ENCODE measurements at regions not wholly inside any gene's neighbourhood (a gene's known extent, or its start where the extent isn't known, plus 50 kb on each side); places are given as distances from the start of the nearest gene placed in this dataset.

DNA sequence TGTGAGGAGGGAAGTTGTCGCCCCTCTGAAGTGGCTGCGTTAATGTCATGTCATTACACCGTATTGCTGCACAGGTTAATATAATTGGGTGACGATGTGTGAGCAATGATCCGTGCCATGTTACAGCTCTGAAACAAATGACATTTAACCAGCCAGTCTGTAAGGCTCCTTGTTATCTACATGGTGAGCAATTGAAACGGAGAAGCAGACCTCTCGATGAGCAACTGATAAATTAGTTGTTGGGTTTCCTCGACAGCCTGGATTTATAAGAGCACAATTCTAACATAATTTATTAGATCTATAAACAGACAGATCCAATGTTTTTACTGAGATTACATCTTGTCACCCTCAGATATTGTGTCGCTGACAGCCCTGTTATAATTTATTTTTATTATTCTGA lies 49.9 kb upstream of the MAFB start:
- DNase-seq, result no peak

DNA sequence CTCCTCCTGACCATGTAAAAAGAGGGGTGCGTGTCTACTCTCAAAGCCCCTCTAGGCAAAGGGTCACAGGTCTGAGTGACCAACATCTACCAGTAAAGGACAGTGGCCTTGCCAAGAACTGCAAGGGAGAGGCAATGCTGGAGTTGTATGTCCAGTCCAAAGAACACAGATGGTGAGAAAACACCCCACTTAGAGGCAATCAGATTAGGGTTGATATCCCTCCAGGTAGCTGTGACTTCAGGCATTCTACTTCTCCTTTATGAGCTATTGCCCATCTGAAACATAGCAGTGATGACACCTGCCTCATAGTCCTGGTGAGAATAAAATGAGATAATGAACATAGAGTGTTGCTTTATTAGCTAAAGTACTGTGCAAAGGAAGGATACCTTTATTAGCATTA lies 50.8 kb upstream of the MAFB start:
- DNase-seq, result no peak

- DNase-seq, result peak; percentile 4 to 9
Observed at GRCh38 chr20:40741507-40742106, 52.6 kb upstream of the MAFB start.

- no peak for DNase-seq
Observed at GRCh38 chr20:40743141-40743775, 54.2 kb upstream of the MAFB start.

DNA sequence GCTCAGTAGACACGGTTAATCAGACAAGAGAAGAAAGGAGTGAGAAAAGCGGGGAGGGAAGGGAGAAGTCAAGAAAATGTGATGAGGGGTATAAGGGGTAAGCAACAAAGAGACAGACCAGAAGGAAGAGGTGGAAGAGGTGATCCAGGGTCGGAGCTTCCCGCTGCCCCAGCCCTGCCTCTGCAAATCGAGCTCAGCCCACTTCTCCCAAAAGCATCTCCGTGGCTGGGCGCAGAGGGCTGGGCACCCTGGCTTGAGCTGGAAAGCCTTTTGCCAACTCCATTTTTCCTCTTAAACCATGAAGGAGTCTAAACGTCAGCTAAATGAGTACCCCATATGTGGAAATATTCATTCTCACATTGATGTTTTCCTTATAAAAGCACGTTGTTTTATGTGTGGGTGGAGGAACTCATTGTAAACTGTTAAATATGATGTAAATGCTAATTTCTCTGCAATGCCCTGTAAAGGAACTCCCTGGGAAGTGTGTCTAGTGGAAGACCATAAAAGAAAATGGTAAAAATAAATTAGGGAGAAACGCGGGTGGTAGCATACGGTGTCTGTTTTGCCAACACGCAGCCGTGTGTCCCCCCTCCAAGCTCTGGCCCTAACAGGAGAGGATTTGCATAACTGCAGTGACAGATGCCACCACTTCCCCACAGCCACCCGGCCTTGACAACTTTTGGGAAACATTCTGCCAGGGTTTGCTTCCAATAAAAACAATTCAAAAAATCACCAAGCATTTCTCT lies 55.2 kb upstream of the MAFB start:
- DNase-seq, result no peak

DNA sequence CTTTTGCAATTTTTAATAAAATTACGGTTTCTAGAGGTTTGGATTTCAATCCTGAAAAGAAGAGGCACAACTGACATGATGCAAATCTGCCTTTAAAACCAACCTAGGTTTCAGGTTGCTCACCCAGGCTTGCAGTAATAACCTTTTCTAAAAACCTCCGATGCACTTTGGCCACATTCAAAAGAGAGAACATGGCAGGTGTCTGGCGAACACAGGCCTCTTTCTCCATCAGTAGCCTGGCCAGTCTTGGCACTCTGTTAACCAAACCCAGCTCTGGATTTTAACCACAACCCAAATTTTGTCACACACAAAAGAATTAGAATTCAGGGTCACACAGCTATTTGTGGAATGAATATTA lies 55.8 kb upstream of the MAFB start:
- DNase-seq, result no peak

GRCh38 chr20:40746251-40746650 lies 57.2 kb upstream of the MAFB start:
- no peak for DNase-seq

- no peak for DNase-seq
Observed at GRCh38 chr20:40748182-40748581, 59.1 kb upstream of the MAFB start.

DNA sequence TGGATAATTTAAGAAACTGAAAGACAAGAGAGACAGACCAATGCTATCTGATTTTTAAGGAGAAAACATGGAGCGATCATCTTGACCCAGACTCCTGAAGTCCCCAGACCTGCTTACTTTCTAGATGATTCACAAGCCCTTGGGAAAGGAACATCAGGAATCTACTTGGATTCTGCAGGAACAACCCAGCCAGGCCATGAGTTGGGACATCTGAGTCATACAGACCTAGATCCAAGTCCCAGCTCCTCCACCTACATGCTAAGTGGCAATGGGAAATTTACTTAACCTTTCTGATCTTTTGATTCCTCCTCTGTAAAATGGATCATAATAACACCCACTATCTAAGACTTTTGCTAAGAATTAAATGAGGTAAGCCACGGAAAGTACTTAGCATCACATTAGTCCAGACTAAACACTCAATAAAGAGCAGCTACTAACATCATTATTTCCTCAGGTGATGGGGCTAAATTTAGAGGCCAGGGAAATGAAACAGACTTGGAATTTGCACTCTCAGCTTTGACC lies 61.0 kb upstream of the MAFB start:
- no peak for DNase-seq

DNA sequence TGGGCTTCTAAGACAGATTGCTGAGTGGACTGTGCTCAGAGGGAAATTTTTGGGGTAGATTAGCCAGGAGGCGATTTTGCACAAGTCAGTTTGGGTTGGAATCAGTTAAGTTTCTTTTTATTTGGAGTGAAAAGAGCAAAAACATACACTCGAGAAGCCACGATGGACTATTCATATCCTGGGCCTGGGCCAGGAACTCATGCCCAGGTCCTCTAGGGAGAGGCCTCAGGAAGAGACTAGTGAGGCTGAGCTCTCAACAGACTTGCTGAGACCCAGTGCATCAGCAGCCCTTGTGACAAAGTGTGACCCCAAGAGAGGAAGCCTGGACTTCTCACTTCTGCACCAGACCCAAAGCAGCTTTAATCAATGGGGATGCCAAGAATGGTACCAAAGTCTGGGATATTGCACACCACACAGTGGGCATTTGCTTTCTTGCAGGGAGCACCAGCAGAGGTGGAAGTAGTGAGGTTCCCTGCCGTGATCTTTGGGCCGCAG lies 61.6 kb upstream of the MAFB start:
- no peak for DNase-seq

DNA sequence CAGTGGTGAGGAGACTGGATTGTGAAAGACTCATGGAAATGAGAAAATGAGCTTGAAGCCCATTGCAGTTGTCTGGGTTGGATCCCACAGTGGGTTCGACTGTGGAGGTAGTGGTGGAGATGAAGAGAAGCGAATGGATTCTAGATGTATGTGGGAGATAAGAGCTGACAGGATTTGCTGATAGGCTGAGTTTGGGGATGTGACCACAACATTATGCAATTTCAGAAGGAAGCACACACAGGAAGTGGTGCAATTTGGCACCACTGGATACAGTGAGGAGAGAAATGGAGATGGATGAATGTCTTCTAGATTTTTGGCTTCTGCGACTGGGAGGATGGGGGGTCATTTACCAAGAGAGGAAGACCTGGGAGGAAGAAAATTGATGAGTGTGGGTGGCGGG lies 64.4 kb upstream of the MAFB start:
- DNase-seq, result no peak

GRCh38 chr20:40754339-40754943 lies 65.4 kb upstream of the MAFB start:
- DNase-seq, result no peak

DNA sequence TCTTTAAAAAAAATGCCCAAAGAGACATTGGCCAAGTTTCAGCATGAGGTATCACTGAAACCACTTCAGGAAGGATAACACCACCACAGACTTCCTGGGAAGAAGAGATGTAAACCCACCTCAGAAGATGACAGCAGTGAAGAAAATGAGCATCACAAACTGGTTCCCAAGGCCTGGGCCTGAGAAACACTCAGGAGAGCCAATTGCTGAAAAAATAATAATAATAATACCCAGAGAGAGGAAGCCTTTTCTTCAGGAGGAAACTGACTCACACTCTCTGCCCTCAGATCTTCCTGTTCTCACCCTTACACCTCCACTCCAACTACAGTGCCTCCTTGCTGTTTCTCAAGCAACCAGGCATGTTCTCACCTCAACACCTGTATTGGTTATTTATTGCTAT lies 68.1 kb upstream of the MAFB start:
- DNase-seq, result no peak

GRCh38 chr20:40758790-40759189 lies 69.8 kb upstream of the MAFB start:
- no peak for DNase-seq

DNA sequence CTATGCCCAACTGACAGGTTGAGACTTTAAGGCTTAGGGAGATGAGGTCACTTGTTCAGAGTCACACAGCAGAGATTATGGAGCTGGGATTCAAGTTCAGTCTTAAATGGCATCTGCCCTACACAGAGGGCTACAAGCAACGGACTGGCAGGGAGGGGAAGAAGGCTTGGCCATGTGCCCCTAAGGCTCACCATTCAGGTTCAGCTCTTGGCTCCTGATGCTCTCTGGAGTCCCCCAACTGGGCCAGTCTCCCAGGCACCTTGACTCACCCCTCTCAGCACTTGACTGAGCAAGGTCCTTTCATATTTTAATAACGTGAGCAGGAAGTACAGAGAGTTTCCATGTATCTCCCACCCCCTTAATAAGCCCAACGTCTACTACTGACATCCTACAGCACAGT lies 71.4 kb upstream of the MAFB start:
- DNase-seq, result no peak

DNA sequence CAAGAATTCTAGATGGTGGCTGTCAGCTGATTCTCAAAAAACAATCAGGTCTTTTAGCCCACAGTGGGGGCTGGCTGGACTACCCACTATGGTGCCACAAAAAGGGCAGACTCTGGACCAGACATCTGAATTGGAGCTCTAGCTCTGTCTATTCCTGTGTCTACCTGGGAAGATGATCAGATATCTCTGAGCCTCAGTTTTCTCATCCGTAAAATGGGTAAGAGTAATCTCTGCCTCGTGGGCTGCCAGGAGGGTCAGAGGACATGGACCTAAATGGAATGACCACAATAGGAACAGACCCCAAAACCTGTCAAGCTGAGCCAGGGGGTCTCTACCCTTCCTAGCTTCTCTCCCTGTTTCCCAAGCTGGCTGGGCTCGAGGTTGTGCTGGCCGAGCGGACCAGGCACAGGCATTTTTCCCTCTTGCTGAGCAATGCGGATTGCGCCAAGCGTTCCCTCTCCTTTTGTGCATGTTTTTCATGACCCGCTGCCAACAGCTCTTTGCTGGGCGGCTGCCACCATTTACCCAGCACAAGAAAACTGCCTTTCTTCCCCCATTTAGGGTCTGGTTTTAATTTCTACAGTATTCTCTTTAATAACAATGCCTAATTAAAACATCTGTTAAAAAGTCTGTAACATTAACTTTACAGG lies 74.7 kb upstream of the MAFB start:
- DNase-seq, result no peak

DNA sequence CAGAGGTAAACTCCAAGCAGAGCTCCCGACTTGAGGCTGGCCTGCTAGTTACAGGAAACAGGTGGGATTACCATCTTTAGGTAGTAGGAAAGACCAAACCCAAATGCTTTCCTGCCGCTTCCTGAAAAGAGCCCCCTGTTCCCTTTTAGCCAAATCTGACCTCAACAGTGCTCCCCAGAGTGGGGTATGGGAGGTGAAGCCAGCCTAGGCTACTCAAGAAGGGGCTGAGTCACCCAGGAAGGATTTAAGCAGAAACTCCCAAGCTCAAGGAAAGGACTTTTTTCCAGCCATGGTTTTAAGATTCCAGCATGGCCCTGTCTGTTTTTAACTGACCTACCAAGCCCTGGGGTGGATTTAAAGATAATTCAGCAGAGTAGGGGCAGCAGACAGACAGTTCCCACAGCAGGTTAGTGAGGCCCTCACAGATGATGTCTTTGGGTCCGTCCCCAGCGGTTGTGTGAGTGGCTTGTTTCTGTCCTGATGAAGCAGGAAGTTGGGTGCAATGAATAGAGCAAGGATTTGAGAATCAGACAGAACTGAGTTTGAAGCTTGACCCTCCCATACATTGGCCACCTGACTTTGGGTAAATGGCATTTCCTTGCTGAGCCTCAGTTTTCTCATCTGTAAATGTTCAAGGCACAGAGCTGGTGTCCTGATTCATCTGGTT lies 76.9 kb upstream of the MAFB start:
- no peak for DNase-seq

- DNase-seq, result no peak
Observed at GRCh38 chr20:40766790-40767614, 78.0 kb upstream of the MAFB start.

DNA sequence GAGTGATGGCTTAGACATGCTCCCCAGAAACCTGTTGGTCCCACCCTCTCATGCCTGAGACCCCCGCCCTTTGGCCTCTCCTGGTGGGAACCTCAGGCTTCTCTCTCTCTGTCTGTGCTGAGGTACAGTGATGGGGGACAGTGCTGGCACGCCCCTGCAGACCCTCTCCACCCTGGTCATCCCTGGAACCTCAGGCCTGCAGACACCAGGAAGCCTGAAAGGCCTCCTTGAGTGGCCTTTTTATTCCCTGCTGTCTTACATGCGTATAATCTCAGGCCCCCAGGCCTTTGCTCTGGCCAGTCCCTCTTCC lies 78.5 kb upstream of the MAFB start:
- DNase-seq, result no peak

DNA sequence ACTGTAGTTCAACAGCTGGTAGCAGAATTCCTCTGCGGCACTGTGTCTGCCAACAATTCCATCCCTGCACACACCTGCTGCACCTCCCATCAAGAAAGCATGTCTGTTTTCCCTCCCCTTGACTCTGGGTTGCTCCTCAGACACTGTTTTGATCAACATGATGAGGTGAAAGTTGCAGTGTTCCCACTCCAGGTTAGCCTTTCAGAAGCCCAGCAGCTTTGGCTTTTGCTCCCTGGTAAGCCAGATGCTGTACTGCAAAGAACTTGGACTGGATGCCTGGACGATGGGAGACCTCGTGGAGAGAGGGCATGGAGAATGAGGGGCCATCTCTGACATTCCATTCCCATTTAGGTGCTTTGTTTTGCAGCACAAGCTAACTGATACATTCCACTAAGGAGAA lies 79.1 kb upstream of the MAFB start:
- DNase-seq, result no peak

GRCh38 chr20:40769677-40770285 lies 80.7 kb upstream of the MAFB start:
- no peak for DNase-seq

Data from activated CD4-positive, alpha-beta T cell treated with anti-CD3 and anti-CD28 coated beads, Interleukin-2, amount 50 U/mL, for 4 hours (primary cell).